Kidney (tissue), 13 donors: ENCODE measurements at regions not wholly inside any gene's neighbourhood (a gene's known extent, or its start where the extent isn't known, plus 50 kb on each side); places are given as distances from the start of the nearest gene placed in this dataset.

Source experiments
- DNase-seq, 5 donors: peaks; one replicate each; pipeline ENCODE4 v3.0.0-alpha.2; 2013 to 2020
- FAIRE-seq: peaks from 2 replicates; lab custom pipeline; 2012; peaks lifted over from hg19 to GRCh38; lab: Jason Lieb, UNC
- H3K27ac ChIP-seq, 2 donors: one replicate each; pipeline ENCODE4 v1.7.0; 2013; ENCODE audit warnings: low read depth in 2 of 2, low read length in 2 of 2, inconsistent platforms in 1 of 2
- H3K27me3 ChIP-seq: one replicate; pipeline ENCODE4 v1.7.1; 2013; ENCODE audit warnings: low read length, inconsistent platforms; ENCODE audit not compliant: control insufficient read depth, insufficient read depth
- H3K36me3 ChIP-seq, 3 donors: one replicate each; pipeline versions ENCODE4 v1.7.0 to v1.7.1; 2013; ENCODE audit warnings: low read length in 3 of 3, control low read depth in 1 of 3, inconsistent platforms in 1 of 3; ENCODE audit not compliant: insufficient read depth in 3 of 3, control insufficient read depth in 2 of 3
- H3K4me1 ChIP-seq, 3 donors: one replicate each; pipeline versions ENCODE4 v1.7.0 to v1.7.1; 2013; ENCODE audit warnings: low read length in 3 of 3, inconsistent platforms in 1 of 3, low read depth in 1 of 3; ENCODE audit not compliant: control insufficient read depth in 2 of 3, insufficient read depth in 2 of 3
- H3K4me3 ChIP-seq, 3 donors: one replicate each; pipeline versions ENCODE4 v1.7.0 to v1.8.1; 2013; ENCODE audit warnings: low read length in 3 of 3, control low read depth in 1 of 3, inconsistent platforms in 1 of 3
- H3K9ac ChIP-seq, 3 donors: one replicate each; pipeline versions ENCODE4 v1.7.0 to v1.7.1; 2013; ENCODE audit warnings: low read length in 3 of 3, control low read depth in 1 of 3, inconsistent platforms in 1 of 3
- H3K9me3 ChIP-seq, 3 donors: one replicate each; pipeline versions ENCODE4 v1.7.0 to v1.7.1; 2013; ENCODE audit warnings: low read length in 3 of 3, control low read depth in 1 of 3, inconsistent platforms in 1 of 3; ENCODE audit not compliant: control insufficient read depth in 2 of 3, insufficient read depth in 1 of 3
- CTCF ChIP-seq: IDR thresholded peaks from 3 replicates; pipeline ENCODE4 v1.5.1; 2012; ENCODE audit warnings: mild to moderate bottlenecking, moderate library complexity, borderline replicate concordance; ENCODE audit not compliant: insufficient read depth; ENCODE audit errors: extremely low read depth
- intact Hi-C: fragments of 100-400 bp; cut with DNase I; formaldehyde crosslinking; loops from one replicate; pipeline ENCODE4 v1.11.1; 2022
- donor health status: control.
- donor health status: control.
- donor health status: control.
- donor health status: control.
- donor health status: control.
- donor health status: DM: yes; HTN: yes; CAD: no.
- donor health status: Normal renal cell carcinoma (clear cell type).

GRCh38 chr9:81317223-81317622 is 372.1 kb downstream of the TLE1 start:
- intact Hi-C loops = no loop called here
- FAIRE-seq (no peak), DNase-seq (no peak)
- H3K9me3 ChIP-seq = no peaks in the 10 kb centered on the region
- no peaks in the 10 kb centered on the region for H3K36me3 ChIP-seq
- H3K27me3 ChIP-seq = no peaks in the 10 kb centered on the region
- no peak overlapping the region for H3K9ac ChIP-seq
- no peaks in the 10 kb centered on the region for H3K4me1 ChIP-seq
- H3K4me3 ChIP-seq = no peak overlapping the region
- no peak for TF ChIP-seq CTCF
- H3K27ac ChIP-seq = no peak overlapping the region

GRCh38 chr9:81314490-81314889 is 374.9 kb downstream of the TLE1 start:
- no peak for TF ChIP-seq CTCF
- FAIRE-seq = no peak
- Histone ChIP-seq H3K4me1 (no peaks in the 10 kb centered on the region), H3K9me3 (no peaks in the 10 kb centered on the region), H3K27me3 (no peaks in the 10 kb centered on the region), H3K27ac (no peak overlapping the region), H3K4me3 (no peak overlapping the region), H3K9ac (no peak overlapping the region), H3K36me3 (no peaks in the 10 kb centered on the region)
- intact Hi-C loops = no loop called here
- DNase-seq = no peak

DNA sequence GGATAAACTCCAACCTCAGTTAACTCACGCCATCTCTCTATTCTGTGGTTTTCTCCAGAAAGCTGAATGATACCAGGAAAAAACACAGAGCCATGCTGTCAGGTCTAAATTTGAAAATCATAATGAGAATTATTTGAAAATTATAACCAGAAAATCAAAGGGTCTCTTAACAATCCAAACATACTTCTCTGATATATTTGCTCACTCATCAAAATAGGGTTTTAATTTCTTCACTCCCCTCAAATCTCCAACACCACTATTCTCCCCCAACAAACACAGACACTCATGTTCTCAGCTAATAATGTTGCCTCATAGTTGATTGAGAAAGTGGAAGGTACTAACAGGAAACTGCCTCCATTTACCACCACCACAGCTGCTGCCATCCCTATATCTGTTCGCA is 375.5 kb downstream of the TLE1 start:
- no peaks in the 10 kb centered on the region for H3K9me3 ChIP-seq
- FAIRE-seq (no peak), DNase-seq (no peak)
- TF ChIP-seq CTCF = no peak
- H3K4me3 ChIP-seq = no peak overlapping the region
- intact Hi-C loops = no loop called here
- H3K9ac ChIP-seq = no peak overlapping the region
- H3K36me3 ChIP-seq = no peaks in the 10 kb centered on the region
- H3K4me1 ChIP-seq = no peaks in the 10 kb centered on the region
- no peaks in the 10 kb centered on the region for H3K27me3 ChIP-seq
- no peak overlapping the region for H3K27ac ChIP-seq

- H3K36me3 ChIP-seq = no peaks in the 10 kb centered on the region
- no peaks in the 10 kb centered on the region for H3K27me3 ChIP-seq
- no peak for DNase-seq
- H3K9ac ChIP-seq = no peak overlapping the region
- H3K4me1 ChIP-seq = no peaks in the 10 kb centered on the region
- TF ChIP-seq CTCF = no peak
- FAIRE-seq = no peak
- no peak overlapping the region for H3K4me3 ChIP-seq
- no peaks in the 10 kb centered on the region for H3K9me3 ChIP-seq
- H3K27ac ChIP-seq = no peak overlapping the region
- intact Hi-C loops = no loop called here
Observed at GRCh38 chr9:81312346-81312745, 377.0 kb downstream of the TLE1 start.
